SHP77 treated with DMSO at 0.1 percent for 48 hours (cell line): ENCODE measurements at regions not wholly inside any gene's neighbourhood (a gene's known extent, or its start where the extent isn't known, plus 50 kb on each side); places are given as distances from the start of the nearest gene placed in this dataset.

Source experiments
- DNase-seq: peaks from one replicate; lab custom pipeline; 2025; lab: John Stamatoyannopoulos, UW

- no peak for DNase-seq
These were observed 591.1 kb downstream of the BRD1 start for GRCh38 chr22:49236541-49237075.

GRCh38 chr22:49235463-49236300 is 592.0 kb downstream of the BRD1 start:
- peak; percentile 93 for DNase-seq

DNA sequence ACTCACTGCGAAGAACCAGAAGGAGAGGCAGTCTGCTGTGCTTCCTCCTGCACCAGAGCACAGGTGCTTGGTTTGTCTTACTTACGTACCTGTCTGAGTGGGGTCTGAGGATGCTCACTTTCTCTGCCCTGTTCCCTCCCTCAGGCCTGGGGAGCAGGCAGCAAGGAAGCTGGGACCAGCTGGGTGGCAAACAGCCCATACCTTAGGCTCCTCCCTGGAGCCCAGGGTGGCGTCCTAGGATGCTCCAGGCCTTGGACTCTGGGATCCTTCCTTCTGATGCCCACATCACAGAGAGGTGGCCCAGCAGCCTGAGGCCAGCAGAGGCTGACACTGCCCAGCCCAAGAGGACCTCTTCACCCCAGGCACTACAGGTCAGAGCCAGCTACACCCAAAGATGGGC is 593.2 kb downstream of the BRD1 start:
- DNase-seq = no peak

DNA sequence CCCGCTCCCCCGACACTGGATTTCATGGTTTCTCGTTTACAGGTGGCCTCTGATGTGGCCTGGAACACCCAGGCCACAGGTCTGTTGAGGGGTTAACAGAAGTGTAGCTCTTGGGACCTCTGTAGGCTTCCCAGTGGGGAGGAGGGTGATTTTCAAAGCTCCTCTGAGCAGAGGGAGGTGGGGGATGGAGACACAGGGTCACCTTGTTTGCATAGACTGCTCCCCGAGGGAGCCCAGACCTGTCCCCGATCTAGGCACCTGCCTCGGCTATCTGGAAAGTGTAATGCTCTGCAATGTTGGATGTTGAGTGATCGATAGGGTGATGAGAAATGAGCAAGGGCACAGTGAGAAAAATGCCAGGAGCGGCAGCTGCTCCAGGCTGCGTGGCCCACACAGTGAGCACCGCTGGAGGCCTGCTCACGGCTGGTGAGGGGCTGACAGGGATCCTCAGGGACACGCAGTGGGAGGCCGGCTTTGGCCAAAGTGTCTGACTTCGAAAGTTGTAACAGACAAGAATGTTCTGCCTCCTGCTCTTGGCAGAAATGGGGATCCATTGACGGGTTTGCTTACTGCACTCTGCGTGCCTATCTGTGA is 594.1 kb downstream of the BRD1 start:
- DNase-seq = no peak

DNA sequence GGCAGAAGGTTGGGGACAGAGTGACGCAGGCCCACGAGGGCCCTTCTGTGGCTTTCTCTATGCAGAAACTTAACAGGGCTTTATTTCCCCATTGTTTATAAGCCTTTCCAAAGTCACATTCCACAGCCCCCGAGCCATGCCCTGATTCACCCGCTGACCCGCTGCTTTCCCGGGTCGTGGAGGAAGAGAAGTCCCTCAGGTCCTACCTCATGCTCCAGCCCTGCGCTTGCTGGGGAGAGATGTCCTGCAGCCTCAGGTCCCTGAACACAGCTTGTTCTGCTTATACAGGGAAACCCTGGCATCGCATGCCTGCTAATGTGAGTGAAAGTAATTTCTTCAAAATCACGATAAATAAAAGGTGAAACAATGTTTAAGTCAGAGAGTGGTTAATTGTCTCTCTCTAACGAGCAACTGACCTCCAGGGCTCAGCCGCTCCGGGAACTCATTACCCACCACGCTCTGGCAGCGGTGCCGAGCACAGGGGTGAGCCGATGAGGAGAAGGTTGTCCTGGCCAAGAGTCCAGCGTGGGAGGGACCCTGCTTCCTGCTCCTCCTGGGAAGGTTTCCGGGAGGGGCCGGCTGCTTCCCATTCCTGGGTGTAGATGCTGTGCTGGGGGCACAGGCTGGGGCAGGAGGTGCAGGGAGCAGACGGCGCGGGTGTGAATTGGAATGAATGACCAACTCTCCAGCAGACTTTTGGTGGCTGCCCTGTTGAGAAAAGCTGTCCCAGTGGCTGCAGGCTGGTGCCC is 595.2 kb downstream of the BRD1 start:
- no peak for DNase-seq

DNA sequence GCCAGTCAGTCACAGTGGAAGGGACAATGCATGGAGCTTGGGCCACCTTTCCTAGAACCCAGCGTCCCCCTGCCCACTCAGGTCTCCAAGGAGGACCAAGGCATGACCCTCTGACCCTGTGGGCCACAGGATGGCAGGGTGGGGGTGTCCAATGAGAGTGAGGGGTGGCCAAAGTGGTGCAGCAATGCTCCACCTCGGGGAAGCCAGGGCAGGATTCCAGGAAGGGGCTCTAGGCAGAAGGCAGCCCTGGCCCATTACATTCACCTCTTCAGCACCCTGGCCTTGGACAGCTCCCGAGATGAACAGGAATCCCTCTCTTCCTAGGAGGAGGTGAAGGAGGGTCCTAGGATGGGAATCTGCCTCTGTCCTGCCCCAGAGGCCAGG is 597.5 kb downstream of the BRD1 start:
- no peak for DNase-seq

- DNase-seq = peak; percentile 18
These were observed 598.0 kb downstream of the BRD1 start for GRCh38 chr22:49229483-49230193.

- peak; percentile 18 for DNase-seq
These were observed 599.1 kb downstream of the BRD1 start for GRCh38 chr22:49228431-49229037.

DNA sequence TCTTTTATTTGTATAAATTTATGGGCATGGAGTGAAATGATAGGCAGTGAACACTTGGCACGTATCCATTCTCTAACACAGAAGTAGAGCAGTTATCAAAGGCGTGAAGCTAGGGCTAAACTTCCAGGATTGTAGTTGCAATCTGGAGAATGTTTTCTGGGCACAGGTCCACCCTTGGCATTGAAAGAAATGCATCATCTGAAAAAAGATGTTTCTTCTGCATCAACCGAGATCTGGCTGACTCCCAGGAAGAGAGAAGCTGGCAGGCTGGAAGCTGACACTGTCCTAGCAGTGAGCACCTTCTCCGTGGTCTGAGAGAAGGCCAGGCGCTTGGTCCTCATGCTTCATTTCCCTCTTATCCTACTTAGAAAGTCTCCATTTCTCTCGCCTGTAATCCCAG is 600.0 kb downstream of the BRD1 start:
- DNase-seq = no peak

DNA sequence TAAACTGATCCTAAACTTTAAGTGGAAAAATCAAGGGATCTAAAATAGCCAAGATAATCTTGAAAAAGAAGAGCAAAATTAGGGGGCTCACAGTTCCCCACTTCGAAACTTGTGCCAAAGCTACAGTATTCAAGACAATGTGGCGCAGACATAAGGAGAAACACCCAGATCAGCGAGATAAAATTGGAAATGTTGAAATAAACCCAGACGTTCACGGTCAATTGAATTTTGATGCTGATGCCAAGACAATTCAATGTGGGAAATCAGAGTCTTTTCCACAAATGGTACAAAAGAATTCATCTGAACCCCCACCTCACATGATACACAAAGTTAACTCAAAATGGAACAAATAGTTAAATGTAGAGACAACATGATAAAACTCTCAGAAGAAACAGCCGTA is 601.6 kb downstream of the BRD1 start:
- no peak for DNase-seq

GRCh38 chr22:49224243-49224642 is 603.4 kb downstream of the BRD1 start:
- DNase-seq = no peak

GRCh38 chr22:49218142-49218541 is 609.5 kb downstream of the BRD1 start:
- DNase-seq = no peak

DNA sequence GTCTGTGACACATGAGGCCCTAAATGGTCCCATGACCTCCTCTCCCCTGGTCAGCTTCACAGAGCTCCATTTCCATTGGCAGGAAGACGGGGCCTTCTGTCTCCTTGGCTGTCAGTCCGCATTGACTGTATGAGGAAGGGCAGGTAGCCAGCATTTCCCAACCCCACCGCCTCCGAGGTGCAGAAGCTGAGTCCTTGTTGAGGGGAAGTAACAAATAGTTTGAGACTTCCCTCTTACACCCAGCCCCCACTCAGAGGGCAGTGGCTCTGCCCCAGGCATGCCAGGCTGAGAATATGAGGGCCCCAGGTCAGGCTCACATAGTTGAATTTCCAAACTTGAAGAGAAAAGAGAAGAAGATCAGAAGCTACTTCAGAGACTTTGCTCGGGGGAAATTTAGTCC is 611.1 kb downstream of the BRD1 start:
- DNase-seq = no peak

DNA sequence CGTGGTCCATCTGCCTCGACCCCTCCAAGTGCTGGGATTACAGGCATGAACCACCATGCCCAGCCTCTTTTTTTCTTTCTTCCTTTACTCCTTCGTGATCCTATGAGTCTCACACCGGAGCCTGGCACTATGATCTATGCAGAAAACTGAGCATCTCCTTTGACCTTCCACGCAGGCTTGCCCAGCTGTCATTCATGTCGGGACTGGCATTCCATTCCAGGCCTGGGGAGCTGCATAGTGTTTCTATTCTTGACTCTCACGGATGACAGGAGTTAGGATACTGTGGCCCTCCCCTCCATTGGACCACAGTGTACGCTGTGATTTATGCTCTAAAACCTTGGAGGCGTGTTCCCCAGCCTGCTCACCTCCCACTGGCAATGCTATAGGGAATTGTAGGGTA is 611.8 kb downstream of the BRD1 start:
- DNase-seq = no peak

DNA sequence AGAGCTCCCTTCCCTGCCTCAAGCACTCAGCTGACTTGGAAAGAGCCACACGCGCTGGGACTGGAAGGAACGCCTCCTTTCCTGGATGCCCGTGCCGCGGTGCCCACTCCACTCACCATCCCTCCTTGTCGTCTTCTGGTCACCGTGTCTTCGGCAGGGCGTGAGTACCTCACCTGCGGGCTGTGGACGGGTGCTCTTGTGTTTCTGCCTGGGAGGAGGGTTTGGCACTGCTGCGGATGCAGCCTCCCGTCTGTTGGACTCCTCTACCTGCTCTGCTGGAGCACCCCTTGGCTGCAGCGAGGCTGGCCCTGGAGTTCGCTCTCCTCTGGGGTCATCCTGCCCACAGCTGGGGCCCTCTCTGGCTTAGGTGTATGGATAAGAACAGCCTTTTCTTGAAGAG is 612.7 kb downstream of the BRD1 start:
- DNase-seq = no peak

- no peak for DNase-seq
These were observed 613.8 kb downstream of the BRD1 start for GRCh38 chr22:49213731-49214352.

DNA sequence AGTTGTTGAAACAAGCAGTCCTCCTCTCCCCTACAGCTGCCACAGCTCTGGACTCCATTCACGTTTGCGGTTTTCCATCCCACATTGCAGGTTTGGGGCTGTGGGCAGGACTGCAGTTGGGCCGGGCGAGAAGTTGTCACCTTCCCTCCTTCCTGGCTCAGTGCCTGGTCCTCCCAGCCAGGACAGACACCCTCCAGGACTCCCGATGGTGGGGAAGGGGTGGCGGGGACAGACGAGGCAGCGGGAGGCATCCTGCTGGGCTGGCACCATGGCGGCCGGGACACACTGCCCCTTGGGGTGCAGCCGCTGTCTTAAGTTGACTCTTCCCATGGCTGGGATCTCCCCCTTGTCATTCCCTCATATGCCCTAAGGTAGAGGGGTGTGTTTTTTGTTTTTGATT is 615.2 kb downstream of the BRD1 start:
- DNase-seq = no peak

GRCh38 chr22:49212002-49212401 is 615.7 kb downstream of the BRD1 start:
- DNase-seq = no peak

DNA sequence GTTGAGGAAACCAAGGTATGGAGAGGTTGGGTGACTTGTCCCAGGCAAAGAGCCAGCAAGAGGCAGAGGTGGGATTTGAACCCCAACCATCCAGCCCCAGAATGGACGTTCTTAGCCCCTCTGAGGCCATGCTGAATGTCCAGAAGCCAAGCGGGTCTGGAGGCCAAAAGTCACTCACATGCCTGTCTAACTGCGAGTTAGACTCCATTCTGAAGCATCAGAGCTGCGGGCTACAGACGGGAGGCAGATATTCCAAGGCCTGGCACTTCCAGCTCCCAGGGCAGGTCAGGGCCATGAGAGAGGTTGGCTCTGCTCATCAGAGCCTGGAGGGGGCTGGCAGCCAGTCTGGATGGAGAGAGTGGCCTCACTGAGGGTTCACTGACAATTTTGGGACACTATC is 616.5 kb downstream of the BRD1 start:
- DNase-seq = no peak

- no peak for DNase-seq
These were observed 617.1 kb downstream of the BRD1 start for GRCh38 chr22:49210606-49211005.

DNA sequence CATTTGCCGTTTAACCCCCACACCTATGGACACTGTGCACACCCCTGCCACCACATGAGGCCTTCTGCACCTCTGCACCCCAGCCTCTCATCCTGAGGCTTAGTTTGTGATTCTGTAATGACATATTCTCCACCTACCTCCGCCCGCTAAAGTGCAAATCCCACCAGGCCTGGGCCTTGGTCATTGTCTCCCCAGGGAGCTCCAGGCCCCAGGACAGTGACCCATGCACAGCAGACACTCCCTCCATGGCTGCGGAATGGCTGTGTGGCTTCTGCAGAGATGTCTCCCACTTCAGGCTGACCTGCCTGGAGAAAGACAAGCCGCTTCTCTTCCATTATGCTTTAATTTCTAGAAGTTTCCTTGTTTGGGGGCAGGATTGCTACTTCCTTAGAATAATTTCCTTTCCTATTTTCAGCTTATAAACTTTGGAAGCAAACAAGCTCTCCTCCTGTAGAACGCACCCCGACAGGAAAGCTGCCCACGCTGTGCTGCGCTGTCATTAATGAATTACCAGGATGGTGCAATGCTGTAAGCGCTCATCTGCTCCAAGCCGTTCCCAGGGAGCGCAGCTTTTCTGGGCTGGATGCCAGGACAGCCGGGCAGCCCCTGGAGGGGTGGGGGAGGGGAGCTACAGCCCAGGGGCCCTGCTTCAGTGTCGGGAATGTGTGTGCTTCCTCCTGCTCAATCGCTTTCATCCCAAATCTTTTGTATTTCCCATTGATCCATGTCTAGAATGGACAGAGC is 618.0 kb downstream of the BRD1 start:
- peak; percentile 66 for DNase-seq
